ENCODE measurements at regions not wholly inside any gene's neighbourhood (a gene's known extent, or its start where the extent isn't known, plus 50 kb on each side); places are given as distances from the start of the nearest gene placed in this dataset.

DNA sequence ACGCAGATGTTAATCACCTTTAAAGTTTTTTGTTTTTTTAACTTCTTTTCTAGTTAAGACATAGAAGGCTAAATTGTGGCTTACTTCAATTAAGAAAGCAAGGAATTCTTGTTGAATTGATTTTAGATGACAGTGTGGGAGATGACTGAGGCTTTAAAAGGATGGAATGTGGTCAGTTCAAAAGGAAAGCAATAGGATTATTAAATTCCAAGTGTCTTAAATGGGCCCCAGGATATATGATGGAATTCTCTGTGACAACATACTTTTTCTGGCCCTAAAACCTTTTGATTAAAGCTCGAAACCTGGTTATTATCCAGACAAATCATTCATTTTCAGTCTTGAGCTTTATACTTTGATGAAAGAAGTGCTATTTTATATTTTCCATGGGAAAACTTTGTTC lies 179.0 kb upstream of the TMEFF2 start:
- H3K27me3 ChIP-seq (ENCODE audit: control insufficient read depth in 1 of 2, insufficient read depth in 2 of 2, low read length in 2 of 2): no peaks in the 10 kb centered on the region
- intact Hi-C loops (cut with micrococcal nuclease; ENCODE audit: unreplicated experiment) (loop anchor here (10.0 kb wide), 1 partner anchor 1939 kb away; no protein-coding TSS in a partner anchor), in situ Hi-C loops (cut with HindIII; ENCODE audit: extremely low pct_ligation_motif_present, low pct_unique_long_range_greater_than_20kb) (no loop called here)
- H3K4me2 ChIP-seq (ENCODE audit: low read depth, low read length): no peak overlapping the region
- no peaks in the 10 kb centered on the region for H4K20me1 ChIP-seq (ENCODE audit: insufficient read depth, low read length)
- no peaks in the 10 kb centered on the region for H3K4me1 ChIP-seq (ENCODE audit: insufficient read depth, low read length)
- H3K79me2 ChIP-seq (ENCODE audit: insufficient read depth, low read length): no peaks in the 10 kb centered on the region
- no peaks in the 10 kb centered on the region for H3K9me3 ChIP-seq (ENCODE audit: low read length)
- no peak overlapping the region for H3K4me3 ChIP-seq (replicated peaks in 1 of 3; ENCODE audit: insufficient read depth in 1 of 3, low read depth in 2 of 3, low read length in 3 of 3)
- WGBS (ENCODE audit: low lambda C conversion rate): 16% methylated on average over 2 of the region's 2 CpGs
- ChIA-PET CTCF (ENCODE audit: low intra/inter-chr PET ratio, low total read pairs) (no interaction called here), POLR2A (no interaction called here)
- FAIRE-seq (no peak), DNase-seq (ENCODE audit: low spot score) (no peak), ATAC-seq (no peak)
- H2AFZ ChIP-seq (ENCODE audit: low read length): no peak overlapping the region
- no peak for TF ChIP-seq LRRFIP1 (CRISPR knock-in tag; conservative IDR thresholded peaks at IDR 0.05)
- no peak for TF ChIP-seq ZNF572 (CRISPR knock-in tag; IDR thresholded peaks at IDR 0.05)
- TF ChIP-seq ZNF446 (CRISPR knock-in tag; IDR thresholded peaks at IDR 0.05): no peak
- no peak for TF ChIP-seq ZNF614 (CRISPR knock-in tag; IDR thresholded peaks at IDR 0.05; ENCODE audit: borderline replicate concordance)
- TF ChIP-seq FOXA3 (CRISPR knock-in tag; IDR thresholded peaks at IDR 0.05): no peak
- TF ChIP-seq HDAC2 (CRISPR knock-in tag; IDR thresholded peaks at IDR 0.05): no peak
- BruUV-seq (replicated peaks): no TSS peak
- no peak overlapping the region for H3K9ac ChIP-seq (ENCODE audit: insufficient read depth, low read depth, low read length)
- no peaks in the 10 kb centered on the region for H3K36me3 ChIP-seq (replicated peaks in 1 of 2; ENCODE audit: control insufficient read depth in 1 of 2, insufficient read depth in 2 of 2, low read length in 2 of 2)
- no peak overlapping the region for H3K27ac ChIP-seq (ENCODE audit: extremely low read length, insufficient read depth, low read length)

GRCh38 chr2:192373221-192373620 lies 178.5 kb upstream of the TMEFF2 start:
- no peak overlapping the region for H3K4me3 ChIP-seq (replicated peaks in 1 of 3; ENCODE audit: insufficient read depth in 1 of 3, low read depth in 2 of 3, low read length in 3 of 3)
- ATAC-seq: no peak
- H4K20me1 ChIP-seq (ENCODE audit: insufficient read depth, low read length): no peaks in the 10 kb centered on the region
- TF ChIP-seq ZFP36 (IDR thresholded peaks at IDR 0.05; ENCODE audit: borderline replicate concordance, low read depth, low read length, partially characterized antibody): no peak
- TF ChIP-seq, protein P1, sequence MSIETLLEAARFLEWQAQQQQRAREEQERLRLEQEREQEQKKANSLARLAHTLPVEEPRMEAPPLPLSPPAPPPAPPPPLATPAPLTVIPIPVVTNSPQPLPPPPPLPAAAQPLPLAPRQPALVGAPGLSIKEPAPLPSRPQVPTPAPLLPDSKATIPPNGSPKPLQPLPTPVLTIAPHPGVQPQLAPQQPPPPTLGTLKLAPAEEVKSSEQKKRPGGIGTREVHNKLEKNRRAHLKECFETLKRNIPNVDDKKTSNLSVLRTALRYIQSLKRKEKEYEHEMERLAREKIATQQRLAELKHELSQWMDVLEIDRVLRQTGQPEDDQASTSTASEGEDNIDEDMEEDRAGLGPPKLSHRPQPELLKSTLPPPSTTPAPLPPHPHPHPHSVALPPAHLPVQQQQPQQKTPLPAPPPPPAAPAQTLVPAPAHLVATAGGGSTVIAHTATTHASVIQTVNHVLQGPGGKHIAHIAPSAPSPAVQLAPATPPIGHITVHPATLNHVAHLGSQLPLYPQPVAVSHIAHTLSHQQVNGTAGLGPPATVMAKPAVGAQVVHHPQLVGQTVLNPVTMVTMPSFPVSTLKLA (IDR thresholded peaks at IDR 0.05): peak; percentile 95
- no peak for FAIRE-seq
- intact Hi-C loops (cut with micrococcal nuclease; ENCODE audit: unreplicated experiment): loop anchor here (10.0 kb wide), 1 partner anchor 1938 kb away; no protein-coding TSS in a partner anchor
- H3K9ac ChIP-seq (ENCODE audit: insufficient read depth, low read depth, low read length): no peak overlapping the region
- H3K27ac ChIP-seq (ENCODE audit: extremely low read length, insufficient read depth, low read length): no peak overlapping the region
- ChIA-PET CTCF (ENCODE audit: low intra/inter-chr PET ratio, low total read pairs) (no interaction called here), POLR2A (no interaction called here)
- H3K9me3 ChIP-seq (ENCODE audit: low read length): no peaks in the 10 kb centered on the region
- in situ Hi-C loops (cut with HindIII; ENCODE audit: extremely low pct_ligation_motif_present, low pct_unique_long_range_greater_than_20kb): no loop called here
- no peaks in the 10 kb centered on the region for H3K27me3 ChIP-seq (ENCODE audit: control insufficient read depth in 1 of 2, insufficient read depth in 2 of 2, low read length in 2 of 2)
- H3K79me2 ChIP-seq (ENCODE audit: insufficient read depth, low read length): no peaks in the 10 kb centered on the region
- no peak overlapping the region for H2AFZ ChIP-seq (ENCODE audit: low read length)
- 35% methylated on average over 6 of the region's 6 CpGs for WGBS (ENCODE audit: low lambda C conversion rate)
- no peak for DNase-seq (ENCODE audit: low spot score)
- H3K4me1 ChIP-seq (ENCODE audit: insufficient read depth, low read length): no peaks in the 10 kb centered on the region
- H3K36me3 ChIP-seq (replicated peaks in 1 of 2; ENCODE audit: control insufficient read depth in 1 of 2, insufficient read depth in 2 of 2, low read length in 2 of 2): no peaks in the 10 kb centered on the region
- H3K4me2 ChIP-seq (ENCODE audit: low read depth, low read length): no peak overlapping the region
- no TSS peak for BruUV-seq (replicated peaks)
